T-helper 17 cell (primary cell): ENCODE measurements at regions not wholly inside any gene's neighbourhood (a gene's known extent, or its start where the extent isn't known, plus 50 kb on each side); places are given as distances from the start of the nearest gene placed in this dataset.

ENCODE experiments used
- ATAC-seq: fragments of 150-1000 bp; cut with Tn5 transposase; 2 replicates; pipeline ENCODE4 v1.10.0; 2021; ENCODE audit warnings: mild to moderate bottlenecking, moderate library complexity
- DNase-seq, 3 donors: peaks; one replicate each; pipeline versions ENCODE4 v3.0.0 to v3.0.0-alpha.2; 2020 to 2021
- H3K9me3 ChIP-seq: one replicate; pipeline ENCODE4 v1.7.0; 2013; ENCODE audit warnings: low read length, mild to moderate bottlenecking; ENCODE audit not compliant: control insufficient read depth, poor library complexity, severe bottlenecking
- H3K27ac Mint-ChIP-seq: one replicate; pipeline ENCODE4 v1.8.0; 2022; ENCODE audit warnings: mild to moderate bottlenecking, moderate library complexity, mixed read lengths
- H3K27me3 Mint-ChIP-seq: one replicate; pipeline ENCODE4 v1.8.0; 2022; ENCODE audit warnings: mixed read lengths
- H3K36me3 Mint-ChIP-seq: one replicate; pipeline ENCODE4 v1.8.0; 2022; ENCODE audit warnings: low read depth, mixed read lengths
- H3K4me1 Mint-ChIP-seq: one replicate; pipeline ENCODE4 v1.8.0; 2022; ENCODE audit warnings: mild to moderate bottlenecking, mixed read lengths
- H3K4me3 Mint-ChIP-seq: one replicate; pipeline ENCODE4 v1.8.0; 2022; ENCODE audit warnings: mild to moderate bottlenecking, moderate library complexity, mixed read lengths

GRCh38 chr3:147758771-147759170, 349.6 kb downstream of the ZIC1 start:
- DNase-seq (no peak), ATAC-seq (no peak)
- Mint-ChIP-seq H3K27ac (no peak overlapping the region), H3K4me3 (no peak overlapping the region), H3K36me3 (no peaks in the 10 kb centered on the region), H3K4me1 (no peaks in the 10 kb centered on the region), H3K27me3 (no peaks in the 10 kb centered on the region)
- no peaks in the 10 kb centered on the region for H3K9me3 ChIP-seq

- ATAC-seq = no peak
- H3K9me3 ChIP-seq = no peaks in the 10 kb centered on the region
- H3K27me3 Mint-ChIP-seq = no peaks in the 10 kb centered on the region
- no peak for DNase-seq
- H3K4me3 Mint-ChIP-seq = no peak overlapping the region
- H3K36me3 Mint-ChIP-seq = no peaks in the 10 kb centered on the region
- no peaks in the 10 kb centered on the region for H3K4me1 Mint-ChIP-seq
- H3K27ac Mint-ChIP-seq = no peak overlapping the region
Measured at GRCh38 chr3:147760085-147760484, 350.9 kb downstream of the ZIC1 start.

- H3K4me1 Mint-ChIP-seq = no peaks in the 10 kb centered on the region
- ATAC-seq (no peak), DNase-seq (no peak)
- no peaks in the 10 kb centered on the region for H3K36me3 Mint-ChIP-seq
- H3K9me3 ChIP-seq = no peaks in the 10 kb centered on the region
- H3K27ac Mint-ChIP-seq = no peak overlapping the region
- H3K4me3 Mint-ChIP-seq = no peak overlapping the region
- H3K27me3 Mint-ChIP-seq = no peaks in the 10 kb centered on the region
Measured at GRCh38 chr3:147760941-147761340, 351.8 kb downstream of the ZIC1 start.

- no peak for ATAC-seq
- Mint-ChIP-seq H3K27me3 (no peaks in the 10 kb centered on the region), H3K36me3 (no peaks in the 10 kb centered on the region), H3K4me3 (no peak overlapping the region), H3K4me1 (no peaks in the 10 kb centered on the region), H3K27ac (no peak overlapping the region)
- no peaks in the 10 kb centered on the region for H3K9me3 ChIP-seq
- no peak for DNase-seq
Measured at GRCh38 chr3:147773116-147773630, 364.0 kb downstream of the ZIC1 start.

GRCh38 chr3:147775411-147775810, 366.2 kb downstream of the ZIC1 start:
- H3K9me3 ChIP-seq = no peaks in the 10 kb centered on the region
- H3K4me3 Mint-ChIP-seq = no peak overlapping the region
- H3K27me3 Mint-ChIP-seq = no peaks in the 10 kb centered on the region
- no peak for DNase-seq
- no peaks in the 10 kb centered on the region for H3K4me1 Mint-ChIP-seq
- no peaks in the 10 kb centered on the region for H3K36me3 Mint-ChIP-seq
- no peak overlapping the region for H3K27ac Mint-ChIP-seq
- no peak for ATAC-seq

GRCh38 chr3:147775816-147776530, 366.8 kb downstream of the ZIC1 start:
- H3K9me3 ChIP-seq = no peaks in the 10 kb centered on the region
- no peaks in the 10 kb centered on the region for H3K4me1 Mint-ChIP-seq
- H3K27me3 Mint-ChIP-seq = no peaks in the 10 kb centered on the region
- no peak for DNase-seq
- no peak for ATAC-seq
- no peak overlapping the region for H3K4me3 Mint-ChIP-seq
- H3K36me3 Mint-ChIP-seq = no peaks in the 10 kb centered on the region
- no peak overlapping the region for H3K27ac Mint-ChIP-seq

GRCh38 chr3:147793841-147794240, 384.7 kb downstream of the ZIC1 start:
- H3K27ac Mint-ChIP-seq = no peak overlapping the region
- H3K4me3 Mint-ChIP-seq = no peak overlapping the region
- no peaks in the 10 kb centered on the region for H3K36me3 Mint-ChIP-seq
- ATAC-seq (no peak), DNase-seq (no peak)
- no peaks in the 10 kb centered on the region for H3K4me1 Mint-ChIP-seq
- no peaks in the 10 kb centered on the region for H3K9me3 ChIP-seq
- no peaks in the 10 kb centered on the region for H3K27me3 Mint-ChIP-seq

GRCh38 chr3:147794596-147794995, 385.4 kb downstream of the ZIC1 start:
- H3K4me3 Mint-ChIP-seq = no peak overlapping the region
- H3K9me3 ChIP-seq = no peaks in the 10 kb centered on the region
- ATAC-seq = no peak
- no peaks in the 10 kb centered on the region for H3K4me1 Mint-ChIP-seq
- DNase-seq = no peak
- H3K27ac Mint-ChIP-seq = no peak overlapping the region
- H3K36me3 Mint-ChIP-seq = no peaks in the 10 kb centered on the region
- H3K27me3 Mint-ChIP-seq = no peaks in the 10 kb centered on the region

GRCh38 chr3:147795418-147795817, 386.3 kb downstream of the ZIC1 start:
- no peaks in the 10 kb centered on the region for H3K4me1 Mint-ChIP-seq
- no peak for ATAC-seq
- H3K27me3 Mint-ChIP-seq = no peaks in the 10 kb centered on the region

GRCh38 chr3:147797095-147797494, 387.9 kb downstream of the ZIC1 start:
- no peak for ATAC-seq
- H3K27ac Mint-ChIP-seq = no peak overlapping the region
- no peaks in the 10 kb centered on the region for H3K9me3 ChIP-seq
- no peak overlapping the region for H3K4me3 Mint-ChIP-seq
- DNase-seq = no peak
- no peaks in the 10 kb centered on the region for H3K36me3 Mint-ChIP-seq
- H3K27me3 Mint-ChIP-seq = no peaks in the 10 kb centered on the region
- no peaks in the 10 kb centered on the region for H3K4me1 Mint-ChIP-seq

More at GRCh38 chr3:147795418-147795817, 386.3 kb downstream of the ZIC1 start:
- no peaks in the 10 kb centered on the region for H3K9me3 ChIP-seq
- Mint-ChIP-seq H3K27ac (no peak overlapping the region), H3K4me3 (no peak overlapping the region), H3K36me3 (no peaks in the 10 kb centered on the region)
- no peak for DNase-seq

- DNase-seq = no peak
- H3K4me3 Mint-ChIP-seq = no peak overlapping the region
- H3K27me3 Mint-ChIP-seq = no peaks in the 10 kb centered on the region
- H3K4me1 Mint-ChIP-seq = no peaks in the 10 kb centered on the region
- no peaks in the 10 kb centered on the region for H3K9me3 ChIP-seq
- no peak for ATAC-seq
- H3K27ac Mint-ChIP-seq = no peak overlapping the region
- no peaks in the 10 kb centered on the region for H3K36me3 Mint-ChIP-seq
Measured at GRCh38 chr3:147799601-147800000, 390.4 kb downstream of the ZIC1 start.

- no peak overlapping the region for H3K4me3 Mint-ChIP-seq
- DNase-seq (no peak), ATAC-seq (no peak)
- no peaks in the 10 kb centered on the region for H3K4me1 Mint-ChIP-seq
- no peak overlapping the region for H3K27ac Mint-ChIP-seq
- H3K9me3 ChIP-seq = no peaks in the 10 kb centered on the region
- no peaks in the 10 kb centered on the region for H3K36me3 Mint-ChIP-seq
- no peaks in the 10 kb centered on the region for H3K27me3 Mint-ChIP-seq
Measured at GRCh38 chr3:147807776-147808175, 398.6 kb downstream of the ZIC1 start.

- no peaks in the 10 kb centered on the region for H3K36me3 Mint-ChIP-seq
- H3K27ac Mint-ChIP-seq = no peak overlapping the region
- no peaks in the 10 kb centered on the region for H3K9me3 ChIP-seq
- no peak for DNase-seq
- no peak for ATAC-seq
- no peaks in the 10 kb centered on the region for H3K4me1 Mint-ChIP-seq
- H3K27me3 Mint-ChIP-seq = no peaks in the 10 kb centered on the region
- no peak overlapping the region for H3K4me3 Mint-ChIP-seq
Measured at GRCh38 chr3:147809206-147809605, 400.0 kb downstream of the ZIC1 start.

GRCh38 chr3:147812186-147812911, 403.2 kb downstream of the ZIC1 start:
- H3K9me3 ChIP-seq = no peaks in the 10 kb centered on the region
- no peaks in the 10 kb centered on the region for H3K4me1 Mint-ChIP-seq
- H3K27me3 Mint-ChIP-seq = no peaks in the 10 kb centered on the region
- H3K4me3 Mint-ChIP-seq = no peak overlapping the region
- ATAC-seq (no peak), DNase-seq (no peak)
- H3K27ac Mint-ChIP-seq = no peak overlapping the region
- no peaks in the 10 kb centered on the region for H3K36me3 Mint-ChIP-seq
